Stomach (tissue), 8 donors: ENCODE measurements at regions not wholly inside any gene's neighbourhood (a gene's known extent, or its start where the extent isn't known, plus 50 kb on each side); places are given as distances from the start of the nearest gene placed in this dataset.

Source experiments
- DNase-seq, 2 donors: peaks; one replicate each; pipeline versions ENCODE4 v3.0.0 to v3.0.0-alpha.2; 2013 to 2019
- H3K27ac ChIP-seq, 5 donors: fragments of 200-600 bp in 4 of 5; sonication (generic) in 4 of 5; one replicate each; pipeline ENCODE4 v1.5.1; 2013 to 2019; ENCODE audit warnings: mild to moderate bottlenecking in 1 of 5, moderate library complexity in 1 of 5
- H3K27me3 ChIP-seq, 3 donors: fragments of 200-600 bp; sonication (generic); one replicate each; pipeline ENCODE4 v1.5.1; 2017 to 2019; ENCODE audit warnings: mixed run types in 1 of 3
- H3K36me3 ChIP-seq, 4 donors: fragments of 200-600 bp; sonication (generic); 1 replicate in 3 of 4; 2 replicates in 1 of 4; pipeline ENCODE4 v1.5.1; 2016 to 2019
- H3K4me1 ChIP-seq, 4 donors: fragments of 200-600 bp; sonication (generic); one replicate each; pipeline ENCODE4 v1.5.1; 2016 to 2019
- H3K4me3 ChIP-seq, 4 donors: fragments of 200-600 bp; sonication (generic) in 3 of 4; one replicate each; pipeline ENCODE4 v1.5.1; 2016 to 2019; ENCODE audit warnings: mild to moderate bottlenecking in 1 of 4
- H3K9me3 ChIP-seq, 4 donors: fragments of 200-600 bp; sonication (generic); one replicate each; pipeline ENCODE4 v1.5.1; 2016 to 2019
- CTCF ChIP-seq, 7 experiments: fragments of 450-650 bp in 4 of 7; fragments of 200-600 bp in 3 of 7; sonication (generic) in 3 of 7; IDR thresholded peaks; one replicate each; pipeline ENCODE4 v1.5.1; 2016 to 2019; ENCODE audit warnings: antibody characterized with exemption in 7 of 7, control low read depth in 2 of 7, mild to moderate bottlenecking in 1 of 7
- EP300 ChIP-seq: sonication (generic); formaldehyde crosslinking; IDR thresholded peaks from one replicate; pipeline ENCODE4 v1.6.1; 2017; ENCODE audit warnings: antibody characterized with exemption
- POLR2A ChIP-seq, 4 donors: fragments of 450-650 bp; IDR thresholded peaks; one replicate each; pipeline ENCODE4 v1.6.1; 2016; ENCODE audit warnings: antibody characterized with exemption in 4 of 4, control low read depth in 2 of 4, mild to moderate bottlenecking in 1 of 4, moderate library complexity in 1 of 4
- POLR2AphosphoS5 ChIP-seq, 3 donors: sonication (generic); formaldehyde crosslinking; IDR thresholded peaks; one replicate each; pipeline ENCODE4 v1.6.1; 2016; ENCODE audit warnings: antibody characterized with exemption in 3 of 3
- WGBS, 5 donors: extraction: QIAGEN DNeasy Blood & Tissue Kit in 3 of 5; methylation state at CpG; one replicate each; pipeline versions ENCODE4 v1.1.5 to v1.1.7; 2013 to 2018; 5-methylcytosine and 5-hydroxymethylcytosine counted together
- intact Hi-C: fragments of 100-400 bp; cut with DNase I; formaldehyde crosslinking; loops from one replicate; pipeline ENCODE4 v1.15.1; 2023; ENCODE audit warnings: low total_unique reads
- donor health status: healthy with polysubstance abuse.
- donor health status: Bipolar disorder and iron deficiency.
- donor health status: healthy.

DNA sequence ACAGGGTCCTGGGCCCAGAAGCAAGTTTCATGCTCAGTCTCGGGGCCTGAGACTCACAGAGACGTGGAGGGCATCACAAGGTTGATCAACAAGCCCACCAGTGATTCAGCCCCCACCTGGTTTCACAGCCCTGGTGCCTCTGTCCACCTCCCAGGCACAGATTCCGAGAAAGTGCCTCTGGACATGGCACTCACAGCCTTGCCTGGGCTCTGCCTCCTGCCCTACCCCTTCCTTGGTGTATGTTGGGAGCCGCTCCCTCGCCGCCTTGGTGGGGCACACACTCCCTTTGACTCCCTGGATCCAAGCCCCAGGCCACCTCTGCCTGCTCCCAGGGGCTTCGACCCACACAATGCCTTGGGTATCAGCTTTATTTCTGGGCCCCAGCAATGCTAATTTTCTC lies 200.8 kb upstream of the PPP2R2D start:
- intact Hi-C loops, result no loop called here
- Histone ChIP-seq H3K27ac (no peak overlapping the region), H3K9me3 (peaks cover 0 to 5% (median 0%) of the 10 kb centered on the region in 4 donors), H3K4me1 (no peaks in the 10 kb centered on the region), H3K36me3 (no peaks in the 10 kb centered on the region), H3K4me3 (no peak overlapping the region), H3K27me3 (peaks cover 0 to 41% (median 0%) of the 10 kb centered on the region in 3 donors)
- TF ChIP-seq CTCF (IDR thresholded peaks at IDR 0.05), result no peak
- no peak for TF ChIP-seq EP300
- no peak for TF ChIP-seq POLR2AphosphoS5 (IDR thresholded peaks at IDR 0.05)
- no peak for TF ChIP-seq POLR2A (IDR thresholded peaks at IDR 0.05)
- no peak for DNase-seq
- WGBS, 5 donors, result 72 to 85% (median 78%) methylated on average over 7 of the region's 7 CpGs

DNA sequence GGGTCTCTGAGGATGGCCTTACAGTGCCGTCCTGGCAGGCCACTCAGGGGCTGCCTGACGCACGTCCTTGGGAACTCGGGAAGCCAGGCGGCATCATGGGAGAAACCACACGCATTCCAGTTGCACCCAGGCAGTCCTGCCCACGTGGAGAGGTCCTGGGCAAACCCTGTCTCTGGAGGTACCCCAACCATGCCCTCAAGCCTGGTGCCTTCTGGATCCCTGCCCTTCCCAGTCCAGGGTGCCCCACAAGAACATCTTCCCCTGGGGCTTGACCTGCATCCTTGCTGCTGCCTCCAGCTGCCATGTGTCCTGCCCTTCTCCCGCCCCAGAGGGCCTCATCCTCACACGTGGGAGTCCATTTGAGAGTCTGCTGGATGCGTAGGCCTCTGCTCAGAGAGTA lies 200.3 kb upstream of the PPP2R2D start:
- Histone ChIP-seq H3K36me3 (no peaks in the 10 kb centered on the region), H3K4me1 (no peaks in the 10 kb centered on the region), H3K27me3 (peaks cover 0 to 40% (median 0%) of the 10 kb centered on the region in 3 donors), H3K4me3 (no peak overlapping the region), H3K27ac (no peak overlapping the region), H3K9me3 (peaks cover 0 to 5% (median 0%) of the 10 kb centered on the region in 4 donors)
- TF ChIP-seq POLR2A (IDR thresholded peaks at IDR 0.05) (no peak), CTCF (IDR thresholded peaks at IDR 0.05) (no peak), EP300 (no peak), POLR2AphosphoS5 (IDR thresholded peaks at IDR 0.05) (no peak)
- no peak for DNase-seq
- intact Hi-C loops, result no loop called here
- 72 to 77% (median 76%) methylated on average over 10 of the region's 10 CpGs for WGBS, 5 donors

GRCh38 chr10:131701131-131701947 lies 199.5 kb upstream of the PPP2R2D start:
- no peak for TF ChIP-seq CTCF (IDR thresholded peaks at IDR 0.05)
- TF ChIP-seq POLR2A (IDR thresholded peaks at IDR 0.05), result no peak
- TF ChIP-seq POLR2AphosphoS5 (IDR thresholded peaks at IDR 0.05), result no peak
- TF ChIP-seq EP300, result no peak
- 74 to 82% (median 79%) methylated on average over 12 to 15 of the region's 15 CpGs for WGBS, 5 donors
- Histone ChIP-seq H3K4me3 (no peak overlapping the region), H3K27me3 (peaks cover 0 to 40% (median 0%) of the 10 kb centered on the region in 3 donors), H3K9me3 (peaks cover 0 to 7% (median 4%) of the 10 kb centered on the region in 4 donors), H3K27ac (no peak overlapping the region), H3K4me1 (no peaks in the 10 kb centered on the region), H3K36me3 (no peaks in the 10 kb centered on the region)
- no peak for DNase-seq
- intact Hi-C loops, result no loop called here

DNA sequence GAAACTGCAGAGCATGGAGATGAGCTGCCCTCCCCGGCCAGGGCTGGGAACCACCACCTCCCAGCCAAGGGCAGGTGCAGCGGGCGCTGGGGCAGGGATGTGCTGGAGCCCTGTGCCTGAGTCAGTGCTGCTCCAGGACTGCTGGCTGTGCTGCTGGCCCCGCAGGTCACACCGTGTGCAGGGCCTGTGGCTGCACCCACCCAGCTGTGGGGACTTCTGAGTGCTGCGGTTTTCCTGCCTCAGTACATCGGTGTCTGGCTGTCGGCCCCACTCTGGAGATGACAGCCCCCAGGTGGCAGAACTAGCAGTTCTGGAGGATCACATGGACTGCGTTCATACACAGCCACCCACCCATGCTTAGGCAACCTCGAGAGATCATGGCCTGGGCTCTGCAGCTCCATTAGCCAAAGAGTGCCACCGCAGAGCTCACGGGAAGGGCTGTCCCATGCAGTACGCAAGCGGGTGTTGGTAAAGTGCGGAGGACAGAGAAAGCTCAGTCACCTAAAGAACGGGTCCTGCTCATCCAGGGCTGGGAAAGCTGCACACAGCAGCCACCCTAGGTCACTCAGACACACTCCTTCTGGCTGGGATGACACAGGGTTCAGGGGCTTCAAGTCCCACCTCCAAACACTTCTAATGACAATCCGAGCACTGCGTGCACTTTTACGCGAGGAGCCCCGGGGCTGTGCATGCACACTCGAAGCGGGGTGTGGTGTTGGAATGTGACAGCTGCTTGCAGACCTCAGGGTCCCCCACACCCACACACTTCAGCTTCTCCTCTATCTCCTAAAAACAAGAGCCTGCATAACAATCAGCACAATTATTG lies 198.1 kb upstream of the PPP2R2D start:
- intact Hi-C loops, result no loop called here
- TF ChIP-seq POLR2AphosphoS5 (IDR thresholded peaks at IDR 0.05) (no peak), CTCF (IDR thresholded peaks at IDR 0.05) (no peak), POLR2A (IDR thresholded peaks at IDR 0.05) (no peak), EP300 (no peak)
- DNase-seq, result no peak
- H3K36me3 ChIP-seq, result no peaks in the 10 kb centered on the region
- peaks cover 0 to 40% (median 0%) of the 10 kb centered on the region in 3 donors for H3K27me3 ChIP-seq
- H3K4me1 ChIP-seq, result no peaks in the 10 kb centered on the region
- H3K27ac ChIP-seq, result no peak overlapping the region
- H3K9me3 ChIP-seq, result peaks cover 11 to 21% (median 18%) of the 10 kb centered on the region in 4 donors
- no peak overlapping the region for H3K4me3 ChIP-seq
- 64 to 79% (median 76%) methylated on average over 17 to 23 of the region's 23 CpGs for WGBS, 5 donors
